Liver (tissue), 8 donors: ENCODE measurements at regions not wholly inside any gene's neighbourhood (a gene's known extent, or its start where the extent isn't known, plus 50 kb on each side); places are given as distances from the start of the nearest gene placed in this dataset.

Experiments used
- DNase-seq: peaks from one replicate; pipeline ENCODE4 v3.0.0-alpha.2; 2017; ENCODE audit warnings: low spot score
- H3K27ac ChIP-seq, 2 donors: one replicate each; pipeline ENCODE4 v1.7.0; 2013; ENCODE audit warnings: inconsistent platforms in 2 of 2, low read length in 2 of 2, control low read depth in 1 of 2, low read depth in 1 of 2, mild to moderate bottlenecking in 1 of 2
- H3K27me3 ChIP-seq, 4 donors: one replicate each; pipeline versions ENCODE4 v1.6.1 to v1.7.0; 2013; ENCODE audit warnings: low read length in 3 of 4, inconsistent platforms in 1 of 4, mild to moderate bottlenecking in 1 of 4, moderate library complexity in 1 of 4; ENCODE audit not compliant: control insufficient read depth in 4 of 4, insufficient read depth in 4 of 4
- H3K36me3 ChIP-seq, 4 donors: one replicate each; pipeline versions ENCODE4 v1.6.1 to v1.7.0; 2013; ENCODE audit warnings: low read length in 3 of 4, mild to moderate bottlenecking in 3 of 4, low read depth in 1 of 4, moderate library complexity in 1 of 4; ENCODE audit not compliant: control insufficient read depth in 4 of 4, insufficient read depth in 3 of 4
- H3K4me1 ChIP-seq, 4 donors: one replicate each; pipeline versions ENCODE4 v1.6.1 to v1.7.0; 2013; ENCODE audit warnings: low read length in 3 of 4, mild to moderate bottlenecking in 3 of 4, moderate library complexity in 1 of 4; ENCODE audit not compliant: control insufficient read depth in 4 of 4, insufficient read depth in 4 of 4
- H3K4me3 ChIP-seq, 3 donors: one replicate each; pipeline versions ENCODE4 v1.6.1 to v1.7.0; 2013; ENCODE audit warnings: low read length in 3 of 3, control low read depth in 1 of 3, low read depth in 1 of 3, mild to moderate bottlenecking in 1 of 3
- H3K9ac ChIP-seq, 2 donors: one replicate each; pipeline ENCODE4 v1.7.0; 2013; ENCODE audit warnings: low read length in 2 of 2, mild to moderate bottlenecking in 2 of 2, moderate library complexity in 2 of 2, control low read depth in 1 of 2, low read depth in 1 of 2
- H3K9me3 ChIP-seq, 4 donors: one replicate each; pipeline versions ENCODE4 v1.6.1 to v1.7.0; 2013; ENCODE audit warnings: low read length in 3 of 4; ENCODE audit not compliant: control insufficient read depth in 4 of 4
- CTCF ChIP-seq: fragments of 150-350 bp; IDR thresholded peaks from 2 replicates; pipeline ENCODE4 v1.5.1; 2017; ENCODE audit warnings: improper control_type of control experiment, low read depth, low read length; ENCODE audit not compliant: missing input control
- EGR1 ChIP-seq, 2 donors: IDR thresholded peaks; 2 replicates each; pipeline ENCODE4 v1.6.1; 2016 to 2018; ENCODE audit warnings: antibody characterized with exemption in 2 of 2, low read depth in 2 of 2
- FOXA1 ChIP-seq: IDR thresholded peaks from 2 replicates; pipeline ENCODE4 v1.6.1; 2016; ENCODE audit warnings: antibody characterized with exemption
- FOXA2 ChIP-seq: IDR thresholded peaks from 2 replicates; pipeline ENCODE4 v1.6.1; 2016; ENCODE audit warnings: antibody characterized with exemption
- GABPA ChIP-seq, 2 donors: IDR thresholded peaks in 1 of 2; conservative IDR thresholded peaks in 1 of 2; 2 replicates each; pipeline ENCODE4 v1.6.1; 2016; ENCODE audit warnings: antibody characterized with exemption in 2 of 2, mild to moderate bottlenecking in 1 of 2, moderate library complexity in 1 of 2
- HNF4A ChIP-seq, 2 donors: conservative IDR thresholded peaks; 2 replicates each; pipeline ENCODE4 v1.6.1; 2016; ENCODE audit warnings: antibody characterized with exemption in 2 of 2, mild to moderate bottlenecking in 2 of 2
- HNF4G ChIP-seq: IDR thresholded peaks from 2 replicates; pipeline ENCODE4 v1.6.1; 2016; ENCODE audit warnings: antibody characterized with exemption
- JUND ChIP-seq, 2 donors: IDR thresholded peaks; 2 replicates each; pipeline ENCODE4 v1.6.1; 2016; ENCODE audit warnings: antibody characterized with exemption in 2 of 2
- MAX ChIP-seq: IDR thresholded peaks from 2 replicates; pipeline ENCODE4 v1.6.1; 2016; ENCODE audit warnings: antibody characterized with exemption
- NR2F2 ChIP-seq: IDR thresholded peaks from 2 replicates; pipeline ENCODE4 v1.6.1; 2016; ENCODE audit warnings: antibody characterized with exemption
- RAD21 ChIP-seq, 2 donors: IDR thresholded peaks; 2 replicates each; pipeline ENCODE4 v1.6.1; 2016; ENCODE audit warnings: antibody characterized with exemption in 2 of 2, mild to moderate bottlenecking in 2 of 2
- REST ChIP-seq: IDR thresholded peaks from 2 replicates; pipeline ENCODE4 v1.6.1; 2016; ENCODE audit warnings: antibody characterized with exemption, mild to moderate bottlenecking
- RXRA ChIP-seq, 2 donors: IDR thresholded peaks; 2 replicates each; pipeline ENCODE4 v1.6.1; 2017 to 2018; ENCODE audit warnings: antibody characterized with exemption in 2 of 2, mild to moderate bottlenecking in 1 of 2
- SP1 ChIP-seq: IDR thresholded peaks from 2 replicates; pipeline ENCODE4 v1.6.1; 2018; ENCODE audit warnings: antibody characterized with exemption, mild to moderate bottlenecking
- TAF1 ChIP-seq: conservative IDR thresholded peaks from 2 replicates; pipeline ENCODE4 v1.6.1; 2016; ENCODE audit warnings: antibody characterized with exemption, mild to moderate bottlenecking
- YY1 ChIP-seq: IDR thresholded peaks from 2 replicates; pipeline ENCODE4 v1.6.1; 2016; ENCODE audit warnings: antibody characterized with exemption, mild to moderate bottlenecking
- WGBS: extraction: QIAGEN DNeasy Blood & Tissue Kit; methylation state at CpG from one replicate; pipeline ENCODE4 v1.1.7; 2013; 5-methylcytosine and 5-hydroxymethylcytosine counted together
- TF ChIP-seq, protein P1 (sequence below): IDR thresholded peaks from 2 replicates; pipeline ENCODE4 v1.6.1; 2016; ENCODE audit warnings: antibody characterized with exemption
- TF ChIP-seq, protein P2 (sequence below): IDR thresholded peaks from 2 replicates; pipeline ENCODE4 v1.6.1; 2016; ENCODE audit warnings: antibody characterized with exemption
- donor health status: healthy.
- donor health status: healthy.
- donor health status: healthy.
- donor health status: healthy.
- donor health status: healthy.

DNA sequence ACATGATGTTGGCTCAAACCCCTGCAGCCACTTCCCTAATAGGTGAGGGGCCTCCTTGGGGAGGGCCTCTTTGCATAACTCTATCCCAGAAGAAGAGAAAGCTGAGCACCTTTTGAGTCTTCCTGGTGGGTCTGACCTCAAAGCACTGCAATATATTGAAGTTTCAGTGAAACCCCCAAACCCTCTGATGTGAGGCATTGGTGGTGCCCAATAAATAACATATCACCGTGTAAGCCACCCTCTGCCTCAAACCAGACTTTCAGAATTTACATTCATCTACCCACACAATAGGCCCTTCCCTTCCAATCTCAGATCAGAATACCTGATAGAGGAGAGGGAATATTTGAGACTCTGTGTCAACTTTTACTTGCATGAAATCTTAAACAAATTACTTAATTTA lies 142.8 kb upstream of the STK17B start:
- H3K27ac ChIP-seq: no peak overlapping the region
- H3K9ac ChIP-seq: no peak overlapping the region
- H3K9me3 ChIP-seq: no peaks in the 10 kb centered on the region
- H3K36me3 ChIP-seq: peaks cover 0 to 2% (median 0%) of the 10 kb centered on the region in 4 donors
- TF ChIP-seq RAD21 (IDR thresholded peaks at IDR 0.05): no peak
- TF ChIP-seq CTCF: no peak
- no peak for TF ChIP-seq FOXA1
- no peak for TF ChIP-seq GABPA (IDR thresholded peaks at IDR 0.05 in 1 of 2, conservative IDR thresholded peaks at IDR 0.05 in 1 of 2)
- TF ChIP-seq MAX: no peak
- TF ChIP-seq JUND (IDR thresholded peaks at IDR 0.05): no peak
- no peak for TF ChIP-seq EGR1 (IDR thresholded peaks at IDR 0.05; ENCODE audit: low read depth in 2 of 2)
- TF ChIP-seq, protein P1, sequence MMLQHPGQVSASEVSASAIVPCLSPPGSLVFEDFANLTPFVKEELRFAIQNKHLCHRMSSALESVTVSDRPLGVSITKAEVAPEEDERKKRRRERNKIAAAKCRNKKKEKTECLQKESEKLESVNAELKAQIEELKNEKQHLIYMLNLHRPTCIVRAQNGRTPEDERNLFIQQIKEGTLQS: no peak
- TF ChIP-seq NR2F2: no peak
- no peak for TF ChIP-seq YY1
- TF ChIP-seq, protein P2, sequence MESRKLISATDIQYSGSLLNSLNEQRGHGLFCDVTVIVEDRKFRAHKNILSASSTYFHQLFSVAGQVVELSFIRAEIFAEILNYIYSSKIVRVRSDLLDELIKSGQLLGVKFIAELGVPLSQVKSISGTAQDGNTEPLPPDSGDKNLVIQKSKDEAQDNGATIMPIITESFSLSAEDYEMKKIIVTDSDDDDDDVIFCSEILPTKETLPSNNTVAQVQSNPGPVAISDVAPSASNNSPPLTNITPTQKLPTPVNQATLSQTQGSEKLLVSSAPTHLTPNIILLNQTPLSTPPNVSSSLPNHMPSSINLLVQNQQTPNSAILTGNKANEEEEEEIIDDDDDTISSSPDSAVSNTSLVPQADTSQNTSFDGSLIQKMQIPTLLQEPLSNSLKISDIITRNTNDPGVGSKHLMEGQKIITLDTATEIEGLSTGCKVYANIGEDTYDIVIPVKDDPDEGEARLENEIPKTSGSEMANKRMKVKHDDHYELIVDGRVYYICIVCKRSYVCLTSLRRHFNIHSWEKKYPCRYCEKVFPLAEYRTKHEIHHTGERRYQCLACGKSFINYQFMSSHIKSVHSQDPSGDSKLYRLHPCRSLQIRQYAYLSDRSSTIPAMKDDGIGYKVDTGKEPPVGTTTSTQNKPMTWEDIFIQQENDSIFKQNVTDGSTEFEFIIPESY: no peak
- TF ChIP-seq TAF1: no peak
- TF ChIP-seq HNF4G: no peak
- TF ChIP-seq FOXA2: no peak
- TF ChIP-seq RXRA (IDR thresholded peaks at IDR 0.05): no peak
- TF ChIP-seq SP1: no peak
- TF ChIP-seq REST: no peak
- no peak for TF ChIP-seq HNF4A (conservative IDR thresholded peaks at IDR 0.05)
- DNase-seq: no peak
- H3K4me1 ChIP-seq: no peaks in the 10 kb centered on the region
- no peak overlapping the region for H3K4me3 ChIP-seq
- WGBS: 84% methylated on average over 1 of the region's 1 CpG
- no peaks in the 10 kb centered on the region for H3K27me3 ChIP-seq

- H3K36me3 ChIP-seq: peaks cover 0 to 5% (median 0%) of the 10 kb centered on the region in 4 donors
- 91% methylated on average over 4 of the region's 4 CpGs for WGBS
- TF ChIP-seq RXRA (IDR thresholded peaks at IDR 0.05): no peak
- TF ChIP-seq MAX: no peak
- TF ChIP-seq, protein P1: no peak
- TF ChIP-seq, protein P2: no peak
- no peak for TF ChIP-seq CTCF
Observed at GRCh38 chr2:196314780-196315179, 143.4 kb upstream of the STK17B start.

More at GRCh38 chr2:196314780-196315179, 143.4 kb upstream of the STK17B start:
- no peak overlapping the region for H3K4me3 ChIP-seq
- no peaks in the 10 kb centered on the region for H3K27me3 ChIP-seq
- no peaks in the 10 kb centered on the region for H3K9me3 ChIP-seq
- DNase-seq: no peak
- H3K9ac ChIP-seq: no peak overlapping the region
- no peaks in the 10 kb centered on the region for H3K4me1 ChIP-seq
- no peak overlapping the region for H3K27ac ChIP-seq
